ENCODE measurements at regions not wholly inside any gene's neighbourhood (a gene's known extent, or its start where the extent isn't known, plus 50 kb on each side); places are given as distances from the start of the nearest gene placed in this dataset.

DNA sequence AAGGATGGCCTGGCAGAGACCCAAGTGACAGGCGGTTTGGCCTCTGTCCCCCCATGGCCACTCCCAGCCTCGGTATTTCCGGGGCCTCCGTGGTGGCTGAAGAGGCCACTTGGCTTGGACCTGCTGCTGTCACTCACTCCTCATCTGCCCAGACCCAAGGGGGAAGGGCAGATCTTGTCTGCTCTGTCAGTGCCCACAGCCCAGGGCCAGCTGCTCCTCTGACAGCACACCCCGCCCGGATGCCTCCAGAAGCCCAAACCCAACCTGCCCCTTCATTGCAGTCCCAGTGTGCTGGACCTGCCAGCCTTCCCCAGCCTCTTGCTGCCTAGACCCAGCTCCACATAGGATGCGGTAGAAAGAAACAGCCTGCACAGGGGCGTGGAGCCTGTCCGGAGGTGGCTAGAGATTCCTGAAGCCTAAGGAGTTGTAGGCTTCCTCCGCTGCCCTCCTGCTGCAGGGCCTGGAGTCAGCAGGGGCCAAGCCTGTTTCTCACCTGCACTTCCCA lies 52.0 kb downstream of the MAGEF1 start:
- DNase-seq = no peak

DNA sequence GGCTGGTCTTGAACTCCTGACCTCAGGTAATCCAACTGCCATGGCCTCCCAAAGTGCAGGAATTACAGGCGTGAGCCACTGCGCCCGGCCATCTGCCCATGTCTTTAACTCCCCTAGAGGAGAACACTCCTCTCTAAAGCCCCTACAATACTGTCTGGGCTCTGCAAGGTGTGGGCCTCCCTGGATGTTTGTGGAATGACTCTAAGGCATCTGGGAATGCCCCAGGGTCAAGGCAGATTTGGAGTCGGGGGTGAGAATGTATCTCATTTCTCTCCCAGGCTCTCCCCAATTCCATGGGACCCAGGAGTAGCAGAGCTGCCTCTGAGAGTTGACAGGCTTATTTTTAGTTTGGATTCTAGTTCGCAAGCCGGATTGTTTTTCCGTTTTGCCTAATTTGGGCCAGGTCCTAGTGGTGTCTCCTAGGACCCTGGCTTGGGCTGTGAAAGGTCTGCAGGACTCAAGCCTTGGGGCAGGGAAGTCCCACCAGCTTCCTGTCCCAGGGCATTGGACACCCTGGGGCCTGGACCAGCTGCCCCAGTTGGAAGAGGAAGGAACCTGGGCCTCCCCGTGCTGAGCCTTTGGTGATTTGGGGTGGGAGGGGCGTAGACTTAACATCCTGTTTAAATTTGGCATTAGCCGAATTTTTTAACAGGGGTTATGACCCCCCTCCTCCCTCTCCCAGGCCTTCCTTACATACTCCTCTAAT lies 53.5 kb downstream of the MAGEF1 start:
- DNase-seq = no peak

- no peak for DNase-seq
These were observed 54.8 kb downstream of the MAGEF1 start for GRCh38 chr3:184656829-184657681.

- no peak for DNase-seq
These were observed 55.4 kb downstream of the MAGEF1 start for GRCh38 chr3:184656458-184656828.

GRCh38 chr3:184655597-184655996 lies 56.3 kb downstream of the MAGEF1 start:
- DNase-seq = no peak

GRCh38 chr3:184654375-184654774 lies 57.5 kb downstream of the MAGEF1 start:
- DNase-seq = no peak

DNA sequence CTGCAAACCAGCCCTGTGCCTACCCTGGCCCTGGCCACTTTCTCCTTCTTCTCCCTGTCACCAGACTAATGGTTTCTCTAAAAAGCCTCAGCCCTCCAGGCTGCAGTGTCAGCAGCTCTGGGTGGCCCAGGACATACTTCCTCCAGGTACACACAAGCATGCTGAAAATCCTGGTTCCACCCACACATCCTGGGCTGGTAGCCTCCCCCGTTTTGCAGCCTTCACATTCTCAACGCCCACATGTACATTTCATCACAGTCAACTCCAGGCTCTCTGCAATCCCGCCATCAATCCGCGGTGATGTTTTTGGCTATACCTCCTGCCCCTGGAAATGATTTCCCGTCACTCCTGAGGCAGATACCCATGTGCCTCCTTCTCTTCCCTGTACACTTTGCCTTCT lies 59.4 kb downstream of the MAGEF1 start:
- DNase-seq = no peak

GRCh38 chr3:184651904-184652303 lies 60.0 kb downstream of the MAGEF1 start:
- no peak for DNase-seq

DNA sequence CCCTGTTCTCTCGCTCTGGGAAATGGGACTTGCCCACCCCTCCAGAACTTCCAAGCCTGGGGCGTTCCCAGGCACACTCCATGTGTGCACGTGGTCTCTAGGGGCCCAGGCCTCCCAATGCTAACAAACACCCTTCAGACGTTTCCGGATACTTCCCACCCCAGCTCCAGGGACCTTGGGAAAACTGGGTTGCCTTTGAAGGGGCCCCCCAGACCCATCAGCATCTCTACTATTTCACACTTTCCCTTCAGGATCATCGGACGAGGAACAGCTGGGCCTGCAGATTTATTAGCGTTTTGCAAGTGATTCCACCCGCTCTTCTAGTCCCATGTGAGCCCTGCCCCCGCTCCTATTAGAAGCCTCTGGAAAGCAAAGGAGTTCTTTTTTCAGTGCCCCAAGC lies 63.2 kb downstream of the MAGEF1 start:
- DNase-seq = no peak

DNA sequence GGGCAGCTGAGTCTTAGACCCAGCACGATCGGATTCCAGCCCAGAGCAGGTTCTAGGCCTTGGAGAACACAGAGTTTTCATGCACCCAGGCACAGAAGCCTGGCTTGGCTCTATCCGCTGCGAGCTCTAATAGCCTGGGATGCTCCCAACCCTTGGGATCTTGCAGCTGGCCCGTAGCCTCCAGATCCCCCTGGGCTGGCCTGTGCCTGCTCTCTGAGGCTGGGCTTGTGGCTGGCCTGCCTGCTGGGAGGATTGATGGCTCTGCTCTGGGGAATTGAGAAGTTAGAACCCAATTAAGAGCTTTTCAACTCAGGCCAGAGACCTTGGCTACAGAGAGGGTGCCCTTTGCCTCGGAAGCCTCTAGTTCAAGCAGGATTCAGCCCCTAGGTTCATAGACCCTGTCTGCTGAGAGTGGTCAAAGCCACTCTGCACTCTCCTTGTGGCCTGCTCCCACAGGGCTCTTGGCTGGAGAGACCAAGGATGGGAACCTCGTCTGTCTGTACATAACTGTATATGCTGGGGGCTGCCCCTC lies 64.4 kb downstream of the MAGEF1 start:
- DNase-seq = no peak

GRCh38 chr3:184645336-184645735 lies 66.5 kb downstream of the MAGEF1 start:
- DNase-seq = peak; percentile 39

- DNase-seq = no peak
These were observed 68.4 kb downstream of the MAGEF1 start for GRCh38 chr3:184643442-184643841.

DNA sequence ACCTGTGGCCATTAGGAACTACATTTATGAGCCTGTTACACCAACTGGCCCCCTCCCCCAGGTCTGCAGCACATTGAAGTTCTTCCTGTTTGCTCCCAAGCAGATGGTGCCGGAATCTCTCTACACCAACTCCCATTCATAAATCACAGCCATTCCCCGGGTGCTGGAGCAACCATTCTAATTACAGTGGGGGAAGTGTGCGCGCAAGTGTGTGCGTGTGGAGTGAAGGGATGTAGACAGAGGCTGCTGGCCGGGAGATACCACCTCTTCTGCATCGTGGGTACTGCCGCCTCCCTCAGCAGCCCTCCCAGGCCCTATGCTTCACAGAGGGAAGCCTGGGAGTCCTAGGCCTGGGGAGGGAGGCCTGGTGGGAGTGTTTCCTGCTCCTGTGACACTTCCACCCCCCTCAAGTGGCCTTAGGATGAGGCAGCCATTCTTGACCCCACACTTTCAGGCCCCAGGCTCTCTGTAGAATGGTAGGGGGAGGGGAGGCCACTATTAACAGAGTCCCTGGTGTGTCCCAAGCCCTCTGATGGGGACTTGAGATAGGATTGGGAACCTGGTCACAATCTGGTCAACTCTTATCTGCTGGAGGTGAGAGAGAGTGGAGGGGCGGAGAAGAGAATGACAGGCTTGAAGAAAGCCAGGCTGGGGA lies 69.1 kb downstream of the MAGEF1 start:
- DNase-seq = peak; percentile 73

- DNase-seq = no peak
These were observed 70.4 kb downstream of the MAGEF1 start for GRCh38 chr3:184641430-184641829.

DNA sequence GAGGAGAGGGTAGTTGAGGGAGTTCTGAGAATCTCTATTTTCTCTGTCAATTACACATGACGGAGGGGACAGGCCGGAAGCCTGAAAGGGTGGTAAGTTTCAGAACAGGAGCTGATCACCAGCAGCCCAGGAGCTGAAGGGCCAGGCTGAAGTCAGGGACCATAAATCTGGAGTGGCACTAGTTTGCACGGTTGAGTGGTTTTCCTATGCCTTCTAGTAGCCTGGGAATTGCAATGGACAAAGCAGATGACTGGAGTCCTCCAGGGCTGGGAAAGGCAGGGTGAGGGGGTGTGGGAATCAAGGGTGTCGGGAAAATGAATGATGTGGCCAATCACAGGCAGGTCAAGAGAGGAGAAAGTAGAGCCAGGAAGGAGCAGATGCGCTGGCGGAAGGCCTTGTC lies 72.5 kb downstream of the MAGEF1 start:
- DNase-seq = no peak

- DNase-seq = no peak
These were observed 74.2 kb downstream of the MAGEF1 start for GRCh38 chr3:184637705-184638104.

DNA sequence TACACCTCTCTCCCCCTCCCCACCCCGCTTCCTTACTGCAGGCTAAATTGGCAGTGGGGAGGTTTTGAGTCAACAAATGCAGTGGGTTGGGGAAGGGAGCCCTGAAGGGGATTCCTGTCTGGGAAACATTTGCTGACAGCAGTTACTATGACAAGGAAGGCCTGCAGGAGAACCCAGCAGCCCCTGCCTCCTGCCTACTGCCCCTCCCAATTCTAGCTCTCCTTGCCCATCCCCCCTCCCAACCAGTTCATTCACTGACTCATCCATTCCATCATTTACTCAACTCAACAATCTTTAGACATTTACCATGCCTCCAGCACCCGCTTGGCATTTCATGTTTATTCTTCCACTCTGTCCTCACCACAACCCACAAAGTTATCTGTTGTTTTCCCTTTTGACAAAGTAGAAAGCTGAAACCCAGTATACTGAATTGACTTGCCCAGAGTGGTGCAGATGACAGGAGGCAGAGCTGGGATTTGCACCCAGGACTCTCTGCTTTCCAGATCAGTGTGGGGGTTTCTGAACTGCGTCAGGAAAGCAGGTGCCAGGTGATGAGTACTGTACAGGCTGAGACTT lies 75.0 kb downstream of the MAGEF1 start:
- no peak for DNase-seq

DNA sequence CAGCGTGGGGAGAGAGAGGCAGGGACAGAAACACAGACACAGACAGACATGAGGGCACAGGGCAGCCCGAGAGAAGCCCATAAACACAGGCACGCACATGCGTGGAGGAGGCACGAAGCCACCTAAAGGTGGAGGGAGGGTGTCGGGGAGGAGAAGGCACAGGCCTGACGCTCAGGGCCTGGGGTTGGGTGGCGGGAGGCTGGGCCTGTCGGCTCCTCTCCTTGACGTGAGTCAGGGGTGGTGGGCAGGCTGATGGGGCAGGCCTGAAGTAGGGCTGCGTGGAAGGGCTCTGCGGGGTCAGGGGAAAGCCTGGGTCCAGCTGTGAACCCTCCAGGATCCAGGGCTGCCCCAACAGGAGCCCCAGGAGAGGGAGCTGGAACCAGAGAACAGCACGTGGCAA lies 74.2 kb downstream of the EPHB3 start:
- DNase-seq = no peak

- no peak for DNase-seq
These were observed 73.5 kb downstream of the EPHB3 start for GRCh38 chr3:184635126-184635525.

DNA sequence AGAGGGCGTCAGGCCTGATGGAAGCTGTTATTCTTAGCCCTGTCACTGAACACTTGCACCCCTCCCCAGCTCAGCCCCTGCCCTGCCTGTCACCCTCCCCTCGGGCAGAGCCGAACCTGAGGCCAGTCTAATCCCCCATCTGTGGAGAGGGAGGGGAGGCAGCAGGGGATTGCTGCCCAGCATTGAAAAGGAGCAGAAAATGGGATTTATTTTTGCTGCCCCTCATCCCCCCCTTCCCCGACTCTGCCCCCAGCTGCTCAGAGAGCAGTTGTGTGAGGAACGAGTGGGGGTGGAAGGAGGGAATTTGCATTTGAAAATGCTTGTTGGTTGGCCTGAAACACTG lies 71.6 kb downstream of the EPHB3 start:
- no peak for DNase-seq

DNA sequence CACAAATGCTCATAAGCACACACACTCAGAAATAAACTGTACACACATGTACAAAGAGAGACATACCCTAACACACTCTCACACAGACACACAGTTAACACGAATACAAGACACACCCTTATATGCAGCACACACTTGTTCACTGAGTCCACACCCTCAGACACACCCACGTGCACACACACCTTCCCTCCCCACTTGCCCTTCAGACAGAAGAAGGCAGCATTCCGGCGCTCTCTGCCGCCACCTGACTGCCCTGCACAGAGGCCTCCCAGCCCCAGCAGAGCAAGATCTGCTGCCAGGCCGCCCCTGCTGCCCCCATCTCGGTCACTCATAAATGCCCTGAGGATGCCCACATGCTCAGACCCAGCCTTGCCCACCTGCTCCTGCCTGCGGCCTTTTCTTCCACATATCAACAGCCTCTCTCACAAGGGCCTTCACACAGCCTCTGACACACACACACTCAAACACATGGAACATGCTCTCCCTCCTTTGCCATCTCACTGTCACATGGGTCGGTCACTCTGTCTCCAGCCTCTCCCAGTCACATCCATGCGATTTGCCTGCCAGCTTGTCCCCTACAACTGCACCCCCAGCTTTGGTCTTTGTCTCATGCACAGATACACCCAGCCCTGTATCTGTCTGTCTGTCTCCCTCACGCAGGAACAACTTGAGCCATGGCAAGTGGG lies 71.1 kb downstream of the EPHB3 start:
- DNase-seq = no peak

All from NCI-H1417 treated with DMSO at 0.1 percent for 48 hours (cell line).